Left kidney (tissue), 1 donor: ENCODE measurements at regions not wholly inside any gene's neighbourhood (a gene's known extent, or its start where the extent isn't known, plus 50 kb on each side); places are given as distances from the start of the nearest gene placed in this dataset.

Source experiments
- DNase-seq: peaks from one replicate; pipeline ENCODE4 v3.0.0-alpha.2; 2013

- DNase-seq: no peak
These were observed 282.6 kb downstream of the HAPSTR1 start for GRCh38 chr16:9374061-9374460.

- no peak for DNase-seq
These were observed 287.4 kb downstream of the HAPSTR1 start for GRCh38 chr16:9378876-9379275.

GRCh38 chr16:9380221-9380620 is 288.8 kb downstream of the HAPSTR1 start:
- DNase-seq: no peak

GRCh38 chr16:9381399-9381798 is 290.0 kb downstream of the HAPSTR1 start:
- DNase-seq: no peak

DNA sequence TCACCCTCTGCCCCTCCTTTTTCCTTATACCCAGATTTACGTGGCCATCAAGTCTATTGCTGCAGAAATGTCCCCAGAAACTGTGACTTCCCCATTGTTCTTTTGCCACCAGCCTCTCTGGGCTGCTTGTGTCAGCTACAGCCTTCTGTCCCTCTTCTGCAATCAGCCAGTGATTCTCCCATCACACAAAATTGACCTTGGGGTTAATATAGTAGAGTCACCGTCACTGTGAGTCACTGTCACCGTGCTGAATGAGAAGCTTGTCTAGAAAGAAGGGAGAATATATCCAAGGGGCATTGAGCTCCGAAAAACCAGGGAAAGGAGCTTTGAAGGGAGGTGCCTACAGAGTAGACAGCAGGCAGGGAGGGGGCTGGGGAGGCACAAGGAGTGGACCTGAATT is 290.5 kb downstream of the HAPSTR1 start:
- no peak for DNase-seq

- no peak for DNase-seq
These were observed 291.8 kb downstream of the HAPSTR1 start for GRCh38 chr16:9383281-9383680.

- no peak for DNase-seq
These were observed 292.7 kb downstream of the HAPSTR1 start for GRCh38 chr16:9384141-9384540.

GRCh38 chr16:9389543-9390207 is 298.2 kb downstream of the HAPSTR1 start:
- no peak for DNase-seq

DNA sequence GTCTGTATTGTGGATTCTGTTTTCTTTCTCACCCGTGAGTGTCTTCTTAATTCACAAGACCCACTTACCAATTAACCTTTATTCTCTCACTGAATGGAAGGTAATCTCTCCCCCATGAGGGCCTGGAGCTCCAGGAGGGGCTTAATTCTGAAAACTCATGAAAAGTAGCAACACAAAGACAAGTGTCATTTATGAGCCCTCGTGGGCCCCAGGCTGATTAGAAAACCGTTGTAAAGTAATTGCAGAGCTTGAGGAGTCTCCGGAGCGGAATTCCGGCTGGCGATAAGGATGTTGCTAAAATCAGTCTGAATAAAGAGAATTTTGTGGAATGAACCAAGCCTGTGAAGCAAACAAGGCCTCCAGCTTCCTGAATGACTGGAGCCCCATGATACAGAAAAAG is 301.5 kb downstream of the HAPSTR1 start:
- no peak for DNase-seq

GRCh38 chr16:9393591-9393990 is 302.1 kb downstream of the HAPSTR1 start:
- DNase-seq: no peak

DNA sequence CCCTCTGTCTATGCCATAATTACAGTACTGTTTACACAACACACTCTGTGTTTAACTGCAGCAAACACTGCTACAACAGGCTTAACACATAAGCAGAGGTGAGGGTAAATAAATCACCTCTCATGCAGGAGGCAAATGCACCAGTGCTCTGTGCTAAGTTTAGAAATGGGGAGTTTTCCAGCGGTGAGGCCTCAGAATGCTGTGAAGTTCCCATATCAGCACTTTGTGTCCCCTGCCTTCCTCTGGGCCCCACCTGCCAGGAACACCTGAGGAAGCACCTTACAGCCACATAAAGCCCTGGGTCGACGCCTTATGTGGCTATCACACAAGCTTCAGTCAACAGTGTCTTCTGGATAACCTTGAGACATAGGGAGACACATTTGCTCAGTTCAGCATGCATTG is 304.5 kb downstream of the HAPSTR1 start:
- DNase-seq: no peak

DNA sequence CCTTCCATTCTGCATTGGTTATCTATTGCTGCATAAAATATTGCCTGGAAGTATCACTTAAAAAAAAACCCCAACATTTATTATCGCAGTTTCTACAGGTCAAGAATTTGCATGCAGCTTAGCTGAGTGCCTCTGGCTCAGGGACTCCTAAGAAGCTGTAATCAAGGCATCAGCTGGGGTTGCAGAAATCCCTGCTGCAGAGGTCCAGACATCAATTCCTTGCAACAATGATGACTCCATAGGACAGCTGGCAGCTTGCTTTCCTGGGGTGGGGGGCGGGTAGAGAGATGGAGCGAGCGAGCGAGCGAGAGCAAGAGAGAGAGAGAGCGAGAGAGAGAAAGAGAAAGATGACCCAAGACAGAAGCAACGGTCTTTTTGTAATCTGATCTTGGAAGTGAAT is 308.1 kb downstream of the HAPSTR1 start:
- DNase-seq: no peak

DNA sequence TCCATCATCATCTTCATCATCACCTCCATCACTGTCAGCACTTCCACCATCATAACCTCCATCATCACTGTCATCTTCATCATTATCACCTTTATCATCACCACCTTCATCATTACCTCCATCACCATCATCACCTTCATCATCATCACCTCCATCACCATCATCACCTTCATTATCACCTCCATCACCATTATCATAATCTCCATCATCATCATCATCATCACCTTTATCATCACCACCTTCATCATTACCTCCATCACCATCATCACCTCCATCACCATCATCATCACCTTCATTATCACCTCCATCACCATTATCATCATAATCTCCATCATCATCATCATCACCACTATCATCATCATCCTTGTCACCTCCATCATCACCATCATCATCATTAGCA is 309.7 kb downstream of the HAPSTR1 start:
- no peak for DNase-seq

GRCh38 chr16:9402293-9402860 is 310.9 kb downstream of the HAPSTR1 start:
- no peak for DNase-seq

DNA sequence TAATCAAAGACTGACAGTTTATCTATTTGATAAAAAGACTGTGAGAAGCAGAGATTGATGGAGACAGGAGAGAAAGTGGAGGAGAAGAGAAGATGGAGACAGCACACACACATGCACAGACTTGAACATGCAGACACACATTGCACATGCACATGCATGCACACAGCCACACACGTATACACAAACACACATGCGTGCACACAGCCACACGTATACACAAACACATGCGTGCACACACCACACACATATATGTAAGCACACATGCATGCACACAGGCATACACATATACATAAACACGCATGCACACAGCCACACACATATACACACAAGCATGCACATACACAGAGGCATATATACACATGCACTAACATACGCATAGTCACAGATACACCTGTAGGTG is 313.4 kb downstream of the HAPSTR1 start:
- no peak for DNase-seq

DNA sequence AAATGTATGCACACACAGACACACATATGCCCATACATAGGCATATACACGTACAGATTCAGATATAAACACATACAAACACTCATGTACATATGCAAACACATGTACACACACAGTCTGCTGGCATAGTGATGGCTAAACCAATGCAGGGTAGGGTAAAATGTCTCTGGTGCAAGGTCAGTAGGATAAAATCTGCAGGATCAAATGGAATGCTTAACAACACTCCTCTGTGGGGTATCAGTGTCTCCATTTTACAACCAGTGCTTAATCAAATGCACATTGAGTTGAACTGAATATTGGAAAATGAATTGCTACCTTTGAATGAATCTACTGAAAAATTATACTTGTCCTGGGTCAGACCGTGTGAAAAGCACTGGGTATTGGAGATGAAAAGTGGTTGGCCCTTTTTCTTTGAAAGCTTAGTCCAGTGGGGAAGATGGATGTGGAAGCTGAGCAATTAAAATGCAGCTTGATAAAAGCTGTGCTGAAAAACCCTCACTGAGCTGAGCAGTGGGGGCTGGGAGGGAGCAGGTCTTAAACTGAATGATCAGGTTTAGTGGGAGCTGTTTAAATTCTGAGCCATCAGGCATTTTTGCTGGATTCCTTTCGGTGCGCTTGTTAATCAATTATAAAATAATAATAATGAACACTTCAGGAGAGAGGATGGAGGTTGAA is 314.7 kb downstream of the HAPSTR1 start:
- DNase-seq: no peak

GRCh38 chr16:9407206-9407758 is 315.8 kb downstream of the HAPSTR1 start:
- DNase-seq: no peak

DNA sequence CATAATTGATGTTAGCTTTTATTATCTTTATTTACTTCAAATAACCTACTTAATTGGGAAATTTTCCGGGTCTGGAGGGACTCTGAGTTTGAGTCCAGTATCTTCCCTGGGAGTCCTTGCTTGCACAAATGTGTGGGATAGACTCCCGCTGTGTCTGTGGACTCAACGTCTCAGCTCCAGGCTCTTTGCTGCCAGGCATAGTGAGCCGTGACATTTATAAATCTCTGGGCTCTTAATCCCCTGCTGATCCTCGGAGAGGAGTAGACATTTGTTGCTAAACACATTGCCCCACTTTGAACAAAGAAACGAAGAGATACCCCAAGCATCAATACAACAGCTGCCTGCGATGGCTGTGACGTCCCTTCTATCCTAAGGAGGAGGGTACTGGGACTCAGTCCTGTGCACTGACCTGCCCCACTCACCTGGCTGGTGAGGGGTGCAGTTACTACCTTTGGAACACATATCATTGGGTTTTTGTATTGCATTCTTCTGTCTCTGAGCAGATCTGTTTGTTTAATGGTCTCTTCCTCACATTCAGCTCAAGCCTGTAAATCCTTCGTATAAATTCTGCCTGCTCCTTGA is 316.9 kb downstream of the HAPSTR1 start:
- no peak for DNase-seq

- DNase-seq: no peak
These were observed 318.4 kb downstream of the HAPSTR1 start for GRCh38 chr16:9409560-9410493.

GRCh38 chr16:9411426-9411825 is 320.0 kb downstream of the HAPSTR1 start:
- DNase-seq: no peak

DNA sequence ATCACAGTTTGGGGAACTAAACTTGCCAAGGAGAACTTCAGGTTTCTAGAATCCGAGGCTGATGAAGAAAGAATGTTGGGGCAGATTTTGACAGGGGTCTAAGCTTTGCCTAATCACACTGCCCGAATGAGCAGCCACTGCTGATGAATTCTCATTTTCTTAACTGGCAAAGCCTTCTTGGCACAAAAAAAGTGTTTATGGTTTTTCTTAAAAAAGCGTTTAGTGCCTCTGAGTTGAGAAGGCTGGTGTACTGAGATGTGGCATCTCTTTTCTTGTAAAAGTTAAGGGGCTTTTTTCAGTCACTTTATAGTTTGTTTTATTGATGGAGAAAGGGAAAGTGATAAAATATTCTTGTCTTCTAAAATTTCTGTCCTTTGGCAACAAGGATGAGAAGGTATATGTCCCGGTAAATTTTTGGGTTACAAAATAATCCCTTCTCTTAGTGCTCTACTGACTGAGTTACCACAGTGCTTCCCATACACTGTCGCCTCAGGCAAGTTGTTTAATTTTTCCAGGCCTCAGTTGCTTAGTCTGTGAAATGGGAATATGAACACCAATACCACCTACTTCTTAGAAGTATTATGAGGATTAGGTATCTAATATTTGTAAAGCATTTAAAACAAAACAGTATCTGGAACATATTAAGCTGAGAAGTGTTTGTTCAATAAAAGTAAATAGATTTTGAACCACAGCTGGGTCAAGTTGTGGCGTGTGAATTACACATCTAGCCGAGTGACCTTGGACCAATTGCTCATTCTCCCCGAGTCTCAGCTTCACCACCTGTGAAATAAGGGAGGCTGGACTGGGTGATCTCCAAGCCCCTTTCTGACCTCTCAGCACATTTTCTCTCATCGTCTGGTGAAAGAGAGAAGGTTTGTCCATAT is 320.8 kb downstream of the HAPSTR1 start:
- DNase-seq: no peak
